Activated T-cell treated with anti-CD3 and anti-CD28 coated beads, Interleukin-2, amount 50 U/mL, for 72 hours (primary cell): ENCODE measurements at regions not wholly inside any gene's neighbourhood (a gene's known extent, or its start where the extent isn't known, plus 50 kb on each side); places are given as distances from the start of the nearest gene placed in this dataset.

Experiments
- ATAC-seq, 2 donors: fragments of 150-1000 bp; cut with Tn5 transposase; replicated peaks in 1 of 2; 2 replicates each; pipeline ENCODE4 v1.10.0; 2021; ENCODE audit warnings: moderate library complexity in 2 of 2, mild to moderate bottlenecking in 1 of 2
- DNase-seq, 2 donors: peaks; one replicate each; pipeline ENCODE4 v3.0.0; 2021 to 2022; ENCODE audit warnings: mixed read lengths in 1 of 2
- H3K27ac Mint-ChIP-seq: one replicate; pipeline ENCODE4 v1.8.0; 2022; ENCODE audit warnings: mild to moderate bottlenecking, moderate library complexity, mixed read lengths
- H3K27me3 Mint-ChIP-seq: one replicate; pipeline ENCODE4 v1.8.0; 2022; ENCODE audit warnings: low read depth, mixed read lengths
- H3K36me3 Mint-ChIP-seq, 2 donors: one replicate each; pipeline ENCODE4 v1.8.0; 2022; ENCODE audit warnings: mixed read lengths in 2 of 2, mild to moderate bottlenecking in 1 of 2; ENCODE audit not compliant: insufficient read depth in 2 of 2
- H3K4me1 Mint-ChIP-seq: one replicate; pipeline ENCODE4 v1.8.0; 2022; ENCODE audit warnings: low read depth, mixed read lengths
- H3K4me3 Mint-ChIP-seq, 2 donors: one replicate each; pipeline ENCODE4 v1.8.0; 2022; ENCODE audit warnings: mild to moderate bottlenecking in 2 of 2, mixed read lengths in 2 of 2, moderate library complexity in 2 of 2
- H3K9me3 Mint-ChIP-seq, 2 donors: one replicate each; pipeline ENCODE4 v1.8.0; 2022; ENCODE audit warnings: mixed read lengths in 2 of 2

DNA sequence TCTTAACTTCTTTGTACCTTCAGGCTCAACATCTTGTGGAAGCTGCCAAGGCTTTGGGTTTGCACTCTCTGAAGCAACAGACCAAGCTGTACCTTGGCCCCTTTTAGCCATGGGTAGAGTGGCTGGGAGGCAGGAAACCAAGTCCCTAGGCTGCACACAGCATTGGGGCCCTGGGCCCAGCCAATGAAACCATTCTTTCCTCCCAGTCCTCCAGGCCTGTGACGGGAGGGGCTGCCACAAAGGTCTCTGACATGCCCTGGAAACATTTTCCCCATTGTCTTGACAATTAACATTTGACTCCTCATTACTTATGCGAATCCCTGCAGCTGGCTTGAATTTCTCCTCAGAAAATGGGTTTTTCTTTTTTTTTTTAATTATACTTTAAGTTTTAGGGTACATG is 253.1 kb upstream of the GADL1 start:
- peaks cover 7 to 21% of the 10 kb centered on the region in 2 donors for H3K36me3 Mint-ChIP-seq
- H3K27me3 Mint-ChIP-seq = no peaks in the 10 kb centered on the region
- no peak overlapping the region for H3K27ac Mint-ChIP-seq
- H3K4me1 Mint-ChIP-seq = no peaks in the 10 kb centered on the region
- ATAC-seq (no peak), DNase-seq (no peak)
- H3K9me3 Mint-ChIP-seq = peaks cover 4 to 18% of the 10 kb centered on the region in 2 donors
- no peak overlapping the region for H3K4me3 Mint-ChIP-seq

DNA sequence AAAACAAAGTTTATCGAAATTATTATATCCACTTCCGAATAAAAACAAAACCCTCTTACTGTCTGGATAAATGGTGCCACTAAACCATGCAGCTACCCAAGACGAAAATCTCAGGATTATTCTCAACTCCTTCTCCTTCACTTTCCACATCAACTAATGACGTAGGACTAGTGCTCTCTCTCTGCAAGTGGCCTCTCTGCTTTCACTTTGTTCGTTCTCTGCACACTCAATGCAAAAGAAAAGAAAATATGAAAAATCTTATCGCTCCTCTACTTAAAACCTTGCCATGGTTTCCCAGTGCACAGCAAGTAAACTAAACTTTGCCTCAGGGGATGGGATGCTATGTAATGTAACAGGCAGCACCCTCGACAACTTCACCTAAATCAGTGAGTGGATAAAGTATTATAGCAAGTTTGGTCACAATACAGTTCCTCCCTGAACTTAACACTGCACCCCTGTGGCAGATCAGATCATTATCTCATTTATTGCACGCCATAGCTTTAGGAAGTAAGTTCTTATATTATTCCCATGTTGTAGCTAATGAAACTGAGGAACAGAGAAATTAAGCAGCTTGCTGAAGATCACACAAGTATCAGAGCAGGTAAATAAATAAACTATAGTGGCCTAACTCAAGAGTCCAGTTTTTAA is 262.7 kb upstream of the GADL1 start:
- ATAC-seq = no peak
- H3K36me3 Mint-ChIP-seq = no peaks in the 10 kb centered on the region
- H3K27me3 Mint-ChIP-seq = no peaks in the 10 kb centered on the region
- no peaks in the 10 kb centered on the region for H3K9me3 Mint-ChIP-seq
- H3K27ac Mint-ChIP-seq = no peak overlapping the region
- peaks cover 7% of the 10 kb centered on the region for H3K4me1 Mint-ChIP-seq
- no peak for DNase-seq
- H3K4me3 Mint-ChIP-seq = peak overlapping the region in 1 of 2 donors; percentile 34

DNA sequence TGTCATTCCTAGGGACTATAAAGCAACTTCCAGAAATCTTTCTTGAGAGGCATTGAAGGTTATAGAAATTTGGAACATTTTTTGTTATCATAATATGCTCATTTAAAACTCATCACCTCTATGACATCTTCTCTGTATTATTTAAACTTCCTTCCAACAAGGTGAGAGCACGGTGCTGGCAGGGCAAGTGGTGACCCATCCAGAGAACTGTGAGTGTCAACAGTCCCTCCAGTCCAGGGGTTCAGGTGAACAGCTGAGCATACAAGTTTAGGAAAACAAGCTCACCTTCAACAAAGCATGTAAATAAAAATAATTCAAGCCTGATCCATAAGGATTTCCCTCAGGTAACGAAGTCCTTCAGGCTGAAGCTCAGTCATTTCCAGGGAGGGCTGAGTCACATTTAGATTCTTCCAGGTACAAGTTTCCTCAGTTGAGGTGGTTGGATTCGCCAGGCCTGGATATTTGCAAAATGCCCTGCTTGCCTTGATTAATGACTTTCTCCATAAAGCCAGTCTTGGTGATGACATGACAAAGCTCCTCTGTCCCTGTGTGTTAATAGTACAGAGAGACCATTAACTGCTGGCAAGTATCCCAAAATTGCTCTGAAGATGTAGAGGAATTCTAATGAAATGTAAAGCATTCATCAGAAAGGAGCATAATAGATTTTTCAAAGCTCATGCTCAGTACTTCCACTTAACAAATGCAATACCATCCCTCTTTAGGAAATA is 263.6 kb upstream of the GADL1 start:
- Mint-ChIP-seq H3K4me3 (no peak overlapping the region), H3K27ac (no peak overlapping the region), H3K9me3 (no peaks in the 10 kb centered on the region), H3K27me3 (no peaks in the 10 kb centered on the region), H3K36me3 (no peaks in the 10 kb centered on the region), H3K4me1 (peaks cover 7% of the 10 kb centered on the region)
- DNase-seq = no peak
- no peak for ATAC-seq

DNA sequence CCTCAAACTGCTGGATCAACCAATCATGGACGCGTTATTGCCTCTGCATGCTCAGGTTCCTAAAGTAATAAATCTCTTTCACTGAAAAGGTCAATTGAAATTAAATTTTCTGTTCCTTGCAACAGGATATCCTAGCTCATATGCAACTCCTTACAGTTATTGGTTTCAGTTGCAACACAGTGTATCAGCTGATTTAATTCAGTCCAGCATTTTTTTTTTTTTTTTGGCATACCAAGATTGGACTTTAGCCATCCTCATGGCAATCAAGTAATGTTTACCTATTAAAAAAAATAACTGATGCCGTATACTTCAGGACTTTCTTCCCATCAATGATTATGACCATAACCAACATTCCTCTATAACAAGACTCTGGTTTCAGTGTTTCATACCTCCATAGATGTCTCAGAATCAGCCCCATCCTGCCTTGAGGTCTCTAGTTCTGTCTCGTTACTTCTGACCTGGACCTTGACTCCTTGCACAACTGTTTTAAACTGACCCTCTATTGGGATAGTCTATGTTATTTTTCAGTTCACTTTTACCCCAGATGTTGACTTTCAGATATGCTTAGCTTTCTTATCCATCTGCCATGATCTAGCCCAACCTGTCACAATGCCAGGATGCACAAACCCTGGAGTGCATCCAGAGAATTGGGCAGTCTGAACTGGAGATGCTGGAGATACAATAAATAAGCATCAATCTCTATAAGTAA is 265.0 kb upstream of the GADL1 start:
- Mint-ChIP-seq H3K36me3 (no peaks in the 10 kb centered on the region), H3K27me3 (no peaks in the 10 kb centered on the region), H3K27ac (no peak overlapping the region), H3K4me1 (peaks cover 7% of the 10 kb centered on the region), H3K9me3 (no peaks in the 10 kb centered on the region), H3K4me3 (no peak overlapping the region)
- no peak for DNase-seq
- no peak for ATAC-seq

- ATAC-seq = no peak
- Mint-ChIP-seq H3K9me3 (no peaks in the 10 kb centered on the region), H3K27me3 (no peaks in the 10 kb centered on the region), H3K4me3 (no peak overlapping the region), H3K27ac (no peak overlapping the region), H3K36me3 (no peaks in the 10 kb centered on the region), H3K4me1 (peaks cover 2% of the 10 kb centered on the region)
- no peak for DNase-seq
These were observed 267.4 kb upstream of the GADL1 start for GRCh38 chr3:31161889-31162288.

DNA sequence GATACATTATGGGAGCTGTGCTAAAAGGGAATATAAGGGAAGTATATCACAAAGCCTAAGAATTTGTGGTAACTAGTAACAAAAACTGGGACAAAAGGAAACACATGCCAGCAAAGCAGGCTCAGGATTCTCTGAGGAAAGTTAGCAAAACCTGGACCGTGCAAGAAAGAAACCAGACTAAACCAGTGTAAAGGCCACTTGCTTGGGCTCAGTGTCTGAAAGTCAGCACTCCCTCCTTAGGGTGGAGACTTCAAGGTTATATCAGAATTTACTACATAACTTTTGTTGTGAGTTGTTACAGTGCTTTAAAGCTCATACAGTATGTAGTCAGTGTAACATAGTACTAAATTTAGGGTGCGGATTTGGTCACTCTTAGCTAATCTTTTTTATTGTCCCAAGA is 269.9 kb upstream of the GADL1 start:
- ATAC-seq (no peak), DNase-seq (no peak)
- Mint-ChIP-seq H3K9me3 (peaks cover 0 to 2% of the 10 kb centered on the region in 2 donors), H3K4me3 (no peak overlapping the region), H3K27ac (no peak overlapping the region), H3K4me1 (no peaks in the 10 kb centered on the region), H3K36me3 (no peaks in the 10 kb centered on the region), H3K27me3 (no peaks in the 10 kb centered on the region)

DNA sequence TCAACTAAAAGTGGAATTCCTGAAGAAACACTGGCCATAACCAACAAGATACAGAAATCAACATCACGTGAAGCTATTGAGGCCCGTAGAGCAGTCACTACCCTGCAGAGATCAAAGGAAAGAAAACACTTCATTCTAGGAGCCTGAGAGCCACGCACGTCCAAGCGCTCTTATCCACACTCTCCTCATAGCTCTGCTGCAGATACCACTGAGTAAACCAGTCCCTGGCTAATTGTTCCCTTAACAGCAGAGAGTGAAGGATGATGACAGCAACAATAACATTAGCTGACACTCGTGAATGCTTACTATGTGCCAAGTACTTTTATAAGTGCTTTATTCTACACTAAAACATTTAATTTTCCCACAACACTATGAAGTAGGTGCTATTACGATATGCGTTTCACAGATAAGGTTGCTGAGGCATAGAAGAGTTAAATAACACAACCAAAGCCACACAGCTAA is 271.0 kb upstream of the GADL1 start:
- Mint-ChIP-seq H3K27me3 (no peaks in the 10 kb centered on the region), H3K9me3 (peaks cover 0 to 2% of the 10 kb centered on the region in 2 donors), H3K27ac (no peak overlapping the region), H3K4me1 (no peaks in the 10 kb centered on the region), H3K36me3 (no peaks in the 10 kb centered on the region), H3K4me3 (no peak overlapping the region)
- no peak for DNase-seq
- ATAC-seq = no peak

DNA sequence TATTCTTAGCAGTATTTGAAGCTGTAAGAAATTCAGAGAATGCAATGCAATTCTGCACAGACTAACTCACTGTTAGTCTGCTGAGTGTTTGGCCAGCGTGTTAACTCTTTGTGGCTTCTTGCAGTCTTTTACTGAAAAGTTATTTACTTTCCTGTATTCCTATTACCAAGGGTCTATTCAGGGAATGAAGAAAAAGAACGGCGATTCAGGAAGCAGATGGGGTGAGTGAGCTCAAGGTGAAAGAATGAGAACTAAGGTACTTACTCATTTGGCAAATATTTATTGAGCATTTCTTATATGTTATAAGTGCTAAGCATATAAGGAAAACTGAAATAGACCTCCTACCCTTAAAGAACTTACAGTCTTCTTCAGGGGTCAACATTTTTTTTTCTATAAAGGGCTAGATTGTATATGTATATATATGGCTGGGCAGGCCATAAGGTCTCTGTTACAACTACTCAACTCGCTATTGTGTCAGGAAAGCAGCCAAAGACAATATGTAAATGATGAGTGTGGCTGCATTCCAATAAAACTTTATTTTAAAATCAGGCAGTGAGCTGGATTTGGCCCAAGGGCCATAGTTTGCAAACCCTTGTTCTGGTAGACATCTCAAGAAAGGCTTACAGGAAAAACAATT is 271.9 kb upstream of the GADL1 start:
- DNase-seq = no peak
- ATAC-seq = no peak
- H3K36me3 Mint-ChIP-seq = no peaks in the 10 kb centered on the region
- no peaks in the 10 kb centered on the region for H3K27me3 Mint-ChIP-seq
- H3K4me3 Mint-ChIP-seq = no peak overlapping the region
- H3K9me3 Mint-ChIP-seq = peaks cover 0 to 2% of the 10 kb centered on the region in 2 donors
- H3K27ac Mint-ChIP-seq = no peak overlapping the region
- H3K4me1 Mint-ChIP-seq = no peaks in the 10 kb centered on the region

DNA sequence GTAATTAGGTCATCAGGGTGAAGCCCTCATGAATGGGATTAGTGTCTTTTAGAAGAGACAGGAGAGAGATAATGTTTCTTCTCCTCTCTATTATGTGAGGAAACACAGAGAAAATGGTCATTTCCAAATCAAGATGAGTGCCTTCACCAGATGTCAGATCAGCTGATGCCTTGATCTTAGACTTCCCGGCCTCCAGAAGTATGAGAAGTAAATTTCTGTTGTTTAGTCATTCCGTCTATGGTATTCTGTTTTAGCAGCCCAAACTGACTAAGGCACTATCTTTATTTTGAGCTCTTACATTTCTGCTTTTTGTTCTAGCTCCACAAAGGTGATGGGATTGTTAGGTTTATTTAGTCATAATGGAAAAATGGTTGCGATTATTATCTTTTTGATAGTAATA is 273.2 kb upstream of the GADL1 start:
- Mint-ChIP-seq H3K27ac (no peak overlapping the region), H3K4me3 (no peak overlapping the region)
- ATAC-seq = no peak

DNA sequence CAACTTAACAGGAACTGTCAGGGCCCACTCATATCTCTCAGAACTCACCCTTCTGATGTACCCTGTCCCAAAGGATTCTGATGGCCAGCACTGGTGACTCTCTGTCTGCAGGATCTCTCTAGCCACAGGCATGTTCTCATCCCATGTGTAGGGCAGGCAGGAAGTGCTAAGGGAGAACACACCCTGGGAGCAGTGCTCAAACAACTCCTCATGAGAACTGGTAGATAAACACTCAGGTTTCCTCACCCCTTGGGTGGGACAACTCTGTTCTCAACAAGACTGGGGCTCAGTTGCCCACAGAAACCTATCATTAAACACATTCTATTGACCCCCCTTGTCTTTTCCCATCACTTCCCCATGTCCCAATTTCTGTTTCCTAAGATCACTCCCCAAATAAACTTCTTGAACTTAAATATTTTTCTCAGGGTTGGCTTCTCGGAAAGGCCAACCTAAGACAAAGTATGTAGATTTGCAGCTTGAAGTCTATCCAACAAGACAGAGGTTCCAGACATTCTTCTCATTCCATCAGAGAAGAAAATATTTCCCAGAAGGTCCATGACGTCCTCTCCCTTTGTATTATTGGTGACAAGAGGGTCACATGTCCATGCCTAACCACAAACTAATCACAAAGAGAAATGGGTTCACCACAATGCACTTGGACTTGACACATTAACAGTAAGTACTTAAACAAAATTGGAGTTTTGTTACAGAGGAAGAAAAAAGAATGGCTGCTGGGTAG is 276.6 kb upstream of the GADL1 start:
- ATAC-seq = no peak
- Mint-ChIP-seq H3K4me1 (peaks cover 12% of the 10 kb centered on the region), H3K27me3 (no peaks in the 10 kb centered on the region), H3K9me3 (peaks cover 0 to 2% of the 10 kb centered on the region in 2 donors), H3K27ac (no peak overlapping the region), H3K36me3 (no peaks in the 10 kb centered on the region), H3K4me3 (no peak overlapping the region)
- no peak for DNase-seq

More for the DNA sequence above, 273.2 kb upstream of the GADL1 start:
- no peaks in the 10 kb centered on the region for H3K36me3 Mint-ChIP-seq
- H3K27me3 Mint-ChIP-seq = no peaks in the 10 kb centered on the region
- no peak for DNase-seq
- peaks cover 0 to 2% of the 10 kb centered on the region in 2 donors for H3K9me3 Mint-ChIP-seq
- H3K4me1 Mint-ChIP-seq = peaks cover 5% of the 10 kb centered on the region

GRCh38 chr3:31172336-31172735 is 277.9 kb upstream of the GADL1 start:
- Mint-ChIP-seq H3K27ac (no peak overlapping the region), H3K4me1 (peaks cover 12% of the 10 kb centered on the region), H3K27me3 (no peaks in the 10 kb centered on the region), H3K4me3 (no peak overlapping the region), H3K9me3 (peaks cover 0 to 2% of the 10 kb centered on the region in 2 donors), H3K36me3 (peaks cover 0 to 1% of the 10 kb centered on the region in 2 donors)
- ATAC-seq (no peak), DNase-seq (no peak)

DNA sequence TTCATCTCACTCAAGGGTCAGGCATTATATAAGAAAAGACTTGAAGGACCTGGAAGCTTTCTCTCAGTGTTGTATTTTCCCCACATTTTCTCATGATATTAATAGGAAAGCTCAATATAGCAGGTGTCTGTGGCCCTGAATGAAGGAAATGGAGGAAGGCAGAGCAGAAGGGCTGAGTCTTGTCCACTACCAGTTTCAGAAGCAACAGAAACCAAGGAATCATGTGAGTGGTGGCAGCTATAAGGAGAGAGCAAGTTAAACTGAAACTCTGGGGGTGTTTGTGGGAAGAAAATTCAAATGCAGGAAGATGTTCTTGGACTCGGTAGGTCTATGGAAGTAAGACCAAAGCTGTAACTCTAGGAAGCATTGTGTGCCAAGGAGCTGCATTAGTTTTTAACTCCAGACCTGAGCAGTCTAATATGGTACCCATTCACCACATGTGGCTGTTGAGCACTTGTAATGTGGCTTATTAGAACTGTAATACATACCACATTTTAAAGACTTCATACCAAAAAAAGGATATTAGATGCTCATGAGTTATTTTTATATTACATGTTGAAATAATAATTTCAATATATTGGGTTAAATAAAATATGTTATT is 278.8 kb upstream of the GADL1 start:
- no peak for DNase-seq

More for the DNA sequence above, 278.8 kb upstream of the GADL1 start:
- Mint-ChIP-seq H3K36me3 (peaks cover 0 to 1% of the 10 kb centered on the region in 2 donors), H3K4me3 (no peak overlapping the region), H3K9me3 (no peaks in the 10 kb centered on the region), H3K27ac (no peak overlapping the region), H3K27me3 (no peaks in the 10 kb centered on the region), H3K4me1 (peaks cover 12% of the 10 kb centered on the region)
- no peak for ATAC-seq
